ENCODE measurements at regions not wholly inside any gene's neighbourhood (a gene's known extent, or its start where the extent isn't known, plus 50 kb on each side); places are given as distances from the start of the nearest gene placed in this dataset.
A peak's percentile ranks its signal among the peaks of the same experiment; 100 is the strongest.

DNA sequence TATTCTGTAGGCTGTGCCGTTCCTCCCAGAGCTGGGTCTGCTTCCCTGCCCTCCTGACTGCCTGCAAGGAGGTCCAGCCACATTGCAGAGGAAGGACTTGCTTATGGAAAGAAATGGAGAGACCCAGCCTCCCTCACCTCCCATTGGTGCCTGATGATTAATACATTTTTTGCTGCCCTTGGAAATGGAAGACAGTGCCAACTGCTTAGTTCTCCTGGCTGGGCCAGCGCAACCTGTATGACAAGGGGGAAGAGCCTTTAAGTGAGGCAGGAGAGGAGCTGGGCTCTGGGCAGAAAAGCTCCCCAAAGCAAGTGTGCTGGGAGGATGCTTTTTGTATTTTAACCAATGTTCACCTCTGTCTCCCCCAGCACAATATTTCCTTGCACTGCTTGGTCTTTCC is 238.5 kb downstream of the SOX9 start:
- H3K4me1 Mint-ChIP-seq (ENCODE audit: unreplicated experiment), result peaks cover 25% of the 10 kb centered on the region
- TF ChIP-seq, protein P1, sequence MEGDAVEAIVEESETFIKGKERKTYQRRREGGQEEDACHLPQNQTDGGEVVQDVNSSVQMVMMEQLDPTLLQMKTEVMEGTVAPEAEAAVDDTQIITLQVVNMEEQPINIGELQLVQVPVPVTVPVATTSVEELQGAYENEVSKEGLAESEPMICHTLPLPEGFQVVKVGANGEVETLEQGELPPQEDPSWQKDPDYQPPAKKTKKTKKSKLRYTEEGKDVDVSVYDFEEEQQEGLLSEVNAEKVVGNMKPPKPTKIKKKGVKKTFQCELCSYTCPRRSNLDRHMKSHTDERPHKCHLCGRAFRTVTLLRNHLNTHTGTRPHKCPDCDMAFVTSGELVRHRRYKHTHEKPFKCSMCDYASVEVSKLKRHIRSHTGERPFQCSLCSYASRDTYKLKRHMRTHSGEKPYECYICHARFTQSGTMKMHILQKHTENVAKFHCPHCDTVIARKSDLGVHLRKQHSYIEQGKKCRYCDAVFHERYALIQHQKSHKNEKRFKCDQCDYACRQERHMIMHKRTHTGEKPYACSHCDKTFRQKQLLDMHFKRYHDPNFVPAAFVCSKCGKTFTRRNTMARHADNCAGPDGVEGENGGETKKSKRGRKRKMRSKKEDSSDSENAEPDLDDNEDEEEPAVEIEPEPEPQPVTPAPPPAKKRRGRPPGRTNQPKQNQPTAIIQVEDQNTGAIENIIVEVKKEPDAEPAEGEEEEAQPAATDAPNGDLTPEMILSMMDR (IDR thresholded peaks at IDR 0.05), result no peak
- H3K4me3 Mint-ChIP-seq (ENCODE audit: unreplicated experiment), result no peak overlapping the region
- H3K36me3 Mint-ChIP-seq (ENCODE audit: unreplicated experiment), result no peaks in the 10 kb centered on the region
- H3K27ac Mint-ChIP-seq (ENCODE audit: unreplicated experiment), result no peak overlapping the region
- H3K27me3 Mint-ChIP-seq (ENCODE audit: unreplicated experiment), result no peaks in the 10 kb centered on the region
- peaks cover 2% of the 10 kb centered on the region for H3K9me3 Mint-ChIP-seq (ENCODE audit: unreplicated experiment)
- no peak for DNase-seq (ENCODE audit: extremely low spot score, unreplicated experiment)

DNA sequence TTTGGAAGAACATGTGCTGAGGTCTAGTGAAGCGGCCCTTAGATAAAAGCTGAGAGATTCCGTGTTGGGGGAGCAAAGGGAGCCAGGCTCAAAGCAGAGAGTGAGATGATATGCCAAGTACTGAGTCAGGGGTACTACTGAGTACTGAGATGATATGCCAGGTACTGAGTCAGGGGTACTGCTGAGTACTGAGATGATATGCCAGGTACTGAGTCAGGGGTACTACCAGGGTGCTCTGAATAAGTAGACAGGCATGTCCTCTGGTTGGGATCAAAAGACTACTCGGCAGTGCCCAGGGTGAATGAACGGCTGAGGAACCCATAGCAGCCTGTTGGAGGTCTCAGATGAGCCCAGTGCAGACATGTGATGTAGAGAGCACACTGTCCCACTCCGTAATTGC is 239.0 kb downstream of the SOX9 start:
- H3K9me3 Mint-ChIP-seq (ENCODE audit: unreplicated experiment), result no peaks in the 10 kb centered on the region
- H3K27me3 Mint-ChIP-seq (ENCODE audit: unreplicated experiment), result no peaks in the 10 kb centered on the region
- TF ChIP-seq, protein P1 (IDR thresholded peaks at IDR 0.05), result no peak
- DNase-seq (ENCODE audit: extremely low spot score, unreplicated experiment), result no peak
- no peaks in the 10 kb centered on the region for H3K36me3 Mint-ChIP-seq (ENCODE audit: unreplicated experiment)
- H3K27ac Mint-ChIP-seq (ENCODE audit: unreplicated experiment), result no peak overlapping the region
- H3K4me3 Mint-ChIP-seq (ENCODE audit: unreplicated experiment), result no peak overlapping the region
- peaks cover 25% of the 10 kb centered on the region for H3K4me1 Mint-ChIP-seq (ENCODE audit: unreplicated experiment)

DNA sequence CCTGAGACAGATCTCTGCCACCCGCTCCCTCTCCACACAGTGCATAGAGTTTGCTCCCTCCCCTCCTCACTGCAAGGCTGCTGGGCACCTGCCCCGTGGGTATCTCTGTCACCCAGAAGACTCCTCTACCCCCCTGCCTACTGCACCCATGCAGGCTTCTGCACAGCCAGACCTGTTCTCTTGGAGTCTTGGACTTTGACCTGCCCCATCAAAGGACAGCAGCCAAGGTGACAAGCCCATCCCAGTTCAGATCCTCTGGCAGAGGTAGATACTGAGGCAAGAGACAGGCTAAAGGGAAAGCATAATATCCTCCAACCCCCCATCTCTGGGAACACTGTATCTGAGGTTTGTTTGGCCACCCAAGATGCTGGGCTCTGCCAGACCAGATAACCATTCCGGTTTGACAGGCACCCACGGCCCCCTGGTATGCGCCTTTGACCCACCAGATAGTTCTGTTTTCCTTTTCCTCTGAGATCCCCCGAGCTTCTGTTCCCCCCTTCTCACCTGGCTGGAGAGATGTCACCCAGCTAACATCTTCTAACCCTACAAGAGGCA is 239.6 kb downstream of the SOX9 start:
- H3K36me3 Mint-ChIP-seq (ENCODE audit: unreplicated experiment), result no peaks in the 10 kb centered on the region
- no peak overlapping the region for H3K4me3 Mint-ChIP-seq (ENCODE audit: unreplicated experiment)
- no peaks in the 10 kb centered on the region for H3K27me3 Mint-ChIP-seq (ENCODE audit: unreplicated experiment)
- peaks cover 25% of the 10 kb centered on the region for H3K4me1 Mint-ChIP-seq (ENCODE audit: unreplicated experiment)
- no peaks in the 10 kb centered on the region for H3K9me3 Mint-ChIP-seq (ENCODE audit: unreplicated experiment)
- TF ChIP-seq, protein P1 (IDR thresholded peaks at IDR 0.05), result no peak
- DNase-seq (ENCODE audit: extremely low spot score, unreplicated experiment), result no peak
- H3K27ac Mint-ChIP-seq (ENCODE audit: unreplicated experiment), result no peak overlapping the region

DNA sequence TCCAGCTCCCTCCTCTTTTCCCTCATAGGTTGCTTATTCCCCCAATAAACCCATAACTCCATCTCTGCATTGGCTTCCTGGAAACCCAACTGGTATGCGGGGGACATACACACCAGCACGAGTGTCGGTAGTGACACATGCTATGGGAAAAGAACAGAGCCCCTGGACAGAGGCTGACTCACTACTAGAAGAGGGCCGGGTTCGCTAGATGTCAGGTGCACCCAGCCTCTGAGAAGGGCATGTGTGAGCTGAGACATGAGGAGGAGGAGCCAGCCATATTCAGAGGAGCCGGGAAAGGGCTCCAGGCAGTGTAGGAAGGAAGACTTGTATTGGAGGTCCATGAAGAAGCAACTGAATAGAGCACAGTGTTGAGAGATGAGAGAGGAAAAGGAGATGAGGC is 241.1 kb downstream of the SOX9 start:
- Mint-ChIP-seq H3K9me3 (ENCODE audit: unreplicated experiment) (no peaks in the 10 kb centered on the region), H3K4me1 (ENCODE audit: unreplicated experiment) (peaks cover 25% of the 10 kb centered on the region), H3K36me3 (ENCODE audit: unreplicated experiment) (no peaks in the 10 kb centered on the region), H3K27me3 (ENCODE audit: unreplicated experiment) (no peaks in the 10 kb centered on the region), H3K4me3 (ENCODE audit: unreplicated experiment) (no peak overlapping the region), H3K27ac (ENCODE audit: unreplicated experiment) (no peak overlapping the region)
- no peak for DNase-seq (ENCODE audit: extremely low spot score, unreplicated experiment)
- TF ChIP-seq, protein P1 (IDR thresholded peaks at IDR 0.05), result no peak

DNA sequence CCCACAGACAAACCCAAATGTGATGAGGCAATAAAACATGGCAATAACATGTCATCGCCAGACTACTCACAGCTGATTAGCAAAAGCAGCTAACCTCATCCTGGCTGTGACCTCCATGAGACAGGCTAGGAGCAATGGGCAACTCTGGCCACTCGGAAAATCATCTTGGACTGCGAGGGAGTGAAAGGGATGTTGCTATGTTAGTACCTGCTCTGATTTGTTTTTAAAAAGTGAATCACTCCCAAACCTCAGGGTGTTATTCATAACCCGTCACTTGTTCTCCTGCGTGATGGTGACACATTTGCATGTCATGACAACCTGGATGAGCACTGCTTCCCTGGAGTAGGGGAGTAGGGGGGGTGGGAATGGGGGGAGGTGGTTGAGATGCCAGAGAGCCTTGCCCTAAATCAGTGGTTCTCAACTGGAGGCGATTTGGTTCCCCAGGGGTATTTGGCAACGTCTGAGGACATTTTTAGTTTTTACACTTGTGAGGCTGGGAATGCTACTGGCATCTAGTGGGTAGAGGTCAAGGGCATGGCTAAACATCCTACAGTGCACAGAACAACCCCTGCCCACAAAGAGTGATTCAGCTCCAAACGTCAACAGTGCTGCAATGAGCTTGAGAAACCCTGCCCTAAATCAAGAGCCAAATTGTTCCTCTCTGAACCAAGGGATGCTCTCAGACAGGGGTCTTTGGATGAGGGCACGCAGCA is 241.7 kb downstream of the SOX9 start:
- peaks cover 25% of the 10 kb centered on the region for H3K4me1 Mint-ChIP-seq (ENCODE audit: unreplicated experiment)
- DNase-seq (ENCODE audit: extremely low spot score, unreplicated experiment), result no peak
- TF ChIP-seq, protein P1 (IDR thresholded peaks at IDR 0.05), result no peak
- H3K9me3 Mint-ChIP-seq (ENCODE audit: unreplicated experiment), result no peaks in the 10 kb centered on the region
- H3K4me3 Mint-ChIP-seq (ENCODE audit: unreplicated experiment), result no peak overlapping the region
- H3K36me3 Mint-ChIP-seq (ENCODE audit: unreplicated experiment), result no peaks in the 10 kb centered on the region
- H3K27me3 Mint-ChIP-seq (ENCODE audit: unreplicated experiment), result no peaks in the 10 kb centered on the region
- H3K27ac Mint-ChIP-seq (ENCODE audit: unreplicated experiment), result peak overlapping the region; percentile 62
